ENCODE measurements at regions not wholly inside any gene's neighbourhood (a gene's known extent, or its start where the extent isn't known, plus 50 kb on each side); places are given as distances from the start of the nearest gene placed in this dataset.
A peak's percentile ranks its signal among the peaks of the same experiment; 100 is the strongest.
"Not testable (repeated sequence)": the region's sequence is repeated elsewhere in the genome, so short reads cannot be mapped to it uniquely, and the experiment has no call there.

DNA sequence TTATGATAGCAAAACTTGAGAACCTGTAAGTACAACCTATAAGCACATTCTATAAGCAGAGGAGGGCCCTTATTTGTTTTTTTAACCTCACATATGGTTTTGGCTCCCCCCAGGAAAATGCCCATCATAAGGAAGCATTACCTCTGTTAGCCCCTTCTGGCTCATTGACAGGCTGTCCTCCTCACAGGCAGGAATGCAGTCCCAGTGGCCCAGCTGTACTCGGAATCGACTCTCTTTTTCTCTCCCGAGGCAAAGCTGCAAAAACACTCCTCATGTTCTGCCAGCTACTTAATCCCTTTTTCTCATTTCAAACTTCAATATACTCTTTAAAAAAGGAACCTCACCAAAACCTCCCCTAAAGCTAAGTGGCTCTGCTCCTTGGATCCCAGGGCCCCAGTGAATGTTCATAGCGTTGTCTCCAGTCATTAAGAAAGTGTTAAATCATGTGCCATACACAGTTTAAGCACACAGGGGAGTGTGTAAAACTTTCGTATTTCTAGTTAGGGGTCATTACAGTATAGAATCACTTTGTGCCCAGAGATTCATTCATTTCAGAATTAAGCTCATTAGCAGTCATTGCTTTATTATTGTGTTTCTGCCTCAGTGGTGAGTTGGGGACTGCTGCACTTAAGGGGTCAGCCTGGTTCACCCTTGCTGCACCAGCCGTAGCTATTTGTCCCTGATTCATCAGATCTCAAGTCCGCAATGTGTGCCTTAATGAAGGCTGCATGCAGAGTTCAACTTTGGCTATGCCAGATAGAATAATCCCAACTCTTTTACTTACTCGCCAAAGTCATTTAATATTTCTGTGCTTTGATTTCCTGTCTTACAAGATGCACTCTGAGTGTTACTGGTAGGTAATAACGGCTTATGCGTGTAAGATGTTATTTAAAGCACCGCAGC lies 57.6 kb downstream of the JRKL start:
- DNase-seq (ENCODE audit: low read depth): no peak

GRCh38 chr11:96448225-96448624 lies 58.4 kb downstream of the JRKL start:
- no peak for DNase-seq (ENCODE audit: low read depth)

GRCh38 chr11:96456111-96456510 lies 66.3 kb downstream of the JRKL start:
- no peak for DNase-seq (ENCODE audit: low read depth)

GRCh38 chr11:96459751-96460150 lies 69.9 kb downstream of the JRKL start:
- DNase-seq (ENCODE audit: low read depth): no peak

GRCh38 chr11:96461871-96462270 lies 72.1 kb downstream of the JRKL start:
- DNase-seq (ENCODE audit: low read depth): no peak

GRCh38 chr11:96464700-96465307 lies 75.0 kb downstream of the JRKL start:
- DNase-seq (ENCODE audit: low read depth): peak; percentile 70

GRCh38 chr11:96465512-96465911 lies 75.7 kb downstream of the JRKL start:
- DNase-seq (ENCODE audit: low read depth): no peak

GRCh38 chr11:96466607-96467006 lies 76.8 kb downstream of the JRKL start:
- no peak for DNase-seq (ENCODE audit: low read depth)

DNA sequence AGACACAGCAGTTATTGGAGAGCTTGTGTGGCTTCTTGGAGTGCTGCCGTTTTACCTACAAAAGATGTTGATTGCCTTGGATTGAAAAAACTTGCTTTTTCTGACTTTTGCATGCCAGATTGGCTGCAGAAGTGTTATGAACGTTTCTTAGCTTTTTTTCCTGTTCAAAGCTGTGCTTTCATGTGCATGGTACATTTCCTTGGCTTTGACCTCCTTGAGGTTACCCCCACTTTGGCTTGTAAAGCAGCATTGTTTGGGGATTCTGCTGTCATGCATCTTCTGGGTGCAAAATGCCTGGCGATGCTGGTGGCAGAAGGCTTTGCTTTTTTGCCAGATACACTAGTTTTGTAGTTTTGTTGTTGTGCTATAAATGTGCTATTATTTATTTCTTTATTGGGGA lies 80.0 kb downstream of the JRKL start:
- DNase-seq (ENCODE audit: low read depth): no peak

DNA sequence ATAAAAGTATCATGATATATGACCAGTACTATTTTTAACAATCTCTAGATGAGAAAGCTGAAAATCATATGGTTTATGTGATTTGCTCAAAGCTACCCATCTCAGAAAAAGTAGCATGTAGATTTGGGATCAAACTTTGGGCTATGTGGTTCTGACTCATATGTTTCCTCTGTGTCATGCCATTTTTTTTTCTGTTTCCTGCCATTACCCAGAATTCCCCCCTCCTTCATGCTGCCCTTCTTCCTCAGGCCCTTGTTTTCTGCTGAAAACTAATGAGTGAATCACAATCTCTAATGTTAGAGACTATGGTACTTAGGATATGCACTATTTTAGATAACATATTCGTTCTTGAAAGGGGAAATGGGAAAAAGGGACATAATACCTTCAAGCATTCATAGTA lies 80.7 kb downstream of the JRKL start:
- no peak for DNase-seq (ENCODE audit: low read depth)

GRCh38 chr11:96472085-96472484 lies 82.3 kb downstream of the JRKL start:
- no peak for DNase-seq (ENCODE audit: low read depth)

DNA sequence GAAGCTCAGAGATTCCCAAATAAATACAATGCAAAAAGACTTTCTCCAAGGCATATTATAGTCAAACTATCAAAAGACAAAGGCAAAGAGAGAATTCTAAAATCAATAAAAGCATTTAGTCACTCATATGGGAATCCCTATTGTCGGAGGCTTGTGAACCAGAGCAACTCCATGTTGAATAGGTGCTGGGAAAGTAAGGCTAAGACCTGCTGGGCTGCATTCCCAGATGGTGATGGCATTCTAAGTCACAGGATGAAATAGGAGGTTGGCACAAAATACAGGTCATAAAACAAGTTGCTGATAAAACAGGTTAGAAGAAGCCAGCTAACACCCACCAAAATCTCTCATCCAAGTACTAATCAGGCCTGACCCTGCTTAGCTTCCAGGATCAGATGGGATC lies 84.5 kb downstream of the JRKL start:
- no peak for DNase-seq (ENCODE audit: low read depth)

DNA sequence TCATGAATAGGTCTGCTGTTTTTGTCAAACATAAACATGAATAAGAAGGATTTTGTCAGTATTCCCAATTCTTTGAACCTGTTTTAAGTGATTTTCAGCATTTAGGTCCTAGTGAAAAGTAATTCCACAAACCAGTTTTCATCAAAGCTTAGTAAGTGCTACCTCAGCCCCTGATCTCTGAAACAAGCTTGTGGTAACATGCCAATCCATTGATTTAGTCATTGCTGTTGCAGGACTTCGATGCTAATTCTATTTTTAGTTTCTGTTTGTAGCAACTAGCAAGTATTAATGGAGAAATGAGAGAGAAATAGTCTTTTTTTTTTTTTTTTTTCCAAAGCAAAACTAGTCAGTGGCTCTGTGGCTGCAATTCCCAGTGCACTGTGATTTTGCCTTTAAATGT lies 91.4 kb downstream of the JRKL start:
- DNase-seq (ENCODE audit: low read depth): no peak

- no peak for DNase-seq (ENCODE audit: low read depth)
These were observed 92.0 kb downstream of the JRKL start for GRCh38 chr11:96481771-96482170.

DNA sequence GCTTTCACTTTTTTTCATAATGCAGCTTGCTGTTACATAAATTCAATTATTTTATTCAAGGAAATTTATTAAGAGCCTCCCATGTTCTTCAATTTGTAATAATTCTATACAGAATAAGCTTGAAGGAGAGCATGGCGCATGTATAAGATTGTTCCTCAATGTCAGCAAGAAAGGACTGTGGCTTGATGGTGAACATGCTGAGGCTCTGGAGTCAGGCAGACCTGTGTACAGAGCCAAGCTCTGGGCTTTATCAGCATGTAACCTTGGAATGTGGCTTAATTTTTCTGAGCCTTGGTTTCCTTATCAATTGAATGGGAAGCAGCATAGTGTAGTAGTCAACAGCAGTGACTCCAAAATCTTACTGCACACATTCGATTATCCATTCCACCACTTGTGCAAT lies 92.4 kb downstream of the JRKL start:
- DNase-seq (ENCODE audit: low read depth): no peak

DNA sequence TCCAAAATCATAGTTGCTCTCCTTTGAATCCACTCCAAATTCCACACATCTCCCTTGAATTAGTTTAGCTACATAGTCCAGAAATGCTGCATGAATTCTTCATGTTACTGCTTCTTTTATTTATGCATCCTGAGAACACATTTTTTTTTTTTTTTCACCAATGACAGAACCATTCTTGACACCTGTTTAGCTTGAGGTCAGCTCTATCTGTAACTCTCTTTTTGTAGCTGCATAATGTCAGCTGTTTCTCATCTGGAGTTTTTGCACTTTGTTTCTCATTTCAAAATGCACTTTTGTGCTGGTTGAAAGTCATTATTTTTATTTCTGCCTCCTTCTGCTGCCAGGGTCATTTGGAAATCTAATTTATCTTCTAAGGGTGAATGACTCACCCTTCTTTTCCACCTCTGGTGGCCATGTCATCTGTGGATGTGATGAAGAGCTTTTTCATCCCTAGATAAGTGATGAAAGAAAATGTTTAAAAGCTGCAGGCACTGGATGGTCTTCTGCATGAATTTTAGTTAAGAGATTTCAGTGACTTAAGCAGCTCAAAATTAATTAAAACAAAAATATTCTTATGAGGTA lies 93.7 kb downstream of the JRKL start:
- no peak for DNase-seq (ENCODE audit: low read depth)

GRCh38 chr11:96484361-96484760 lies 94.5 kb downstream of the JRKL start:
- DNase-seq (ENCODE audit: low read depth): no peak

GRCh38 chr11:96486890-96487611 lies 97.2 kb downstream of the JRKL start:
- peak; percentile 16 for DNase-seq (ENCODE audit: low read depth)

GRCh38 chr11:96488911-96489310 lies 99.1 kb downstream of the JRKL start:
- DNase-seq (ENCODE audit: low read depth): not testable (repeated sequence)

GRCh38 chr11:96500440-96500839 lies 110.6 kb downstream of the JRKL start:
- DNase-seq (ENCODE audit: low read depth): no peak

- DNase-seq (ENCODE audit: low read depth): no peak
These were observed 116.2 kb downstream of the JRKL start for GRCh38 chr11:96506041-96506440.

GRCh38 chr11:96506953-96507354 lies 117.1 kb downstream of the JRKL start:
- DNase-seq (ENCODE audit: low read depth): no peak
